SH-SY5Y (cell line): ENCODE measurements at regions not wholly inside any gene's neighbourhood (a gene's known extent, or its start where the extent isn't known, plus 50 kb on each side); places are given as distances from the start of the nearest gene placed in this dataset.

Experiments used
- GATA2 ChIP-seq: IDR thresholded peaks from 2 replicates; pipeline ENCODE4 v1.6.1; 2011; ENCODE audit warnings: mild to moderate bottlenecking, low read depth, low read length
- GATA3 ChIP-seq: IDR thresholded peaks from 2 replicates; pipeline ENCODE4 v1.6.1; 2011; ENCODE audit warnings: low read depth, mild to moderate bottlenecking, low read length, moderate library complexity

DNA sequence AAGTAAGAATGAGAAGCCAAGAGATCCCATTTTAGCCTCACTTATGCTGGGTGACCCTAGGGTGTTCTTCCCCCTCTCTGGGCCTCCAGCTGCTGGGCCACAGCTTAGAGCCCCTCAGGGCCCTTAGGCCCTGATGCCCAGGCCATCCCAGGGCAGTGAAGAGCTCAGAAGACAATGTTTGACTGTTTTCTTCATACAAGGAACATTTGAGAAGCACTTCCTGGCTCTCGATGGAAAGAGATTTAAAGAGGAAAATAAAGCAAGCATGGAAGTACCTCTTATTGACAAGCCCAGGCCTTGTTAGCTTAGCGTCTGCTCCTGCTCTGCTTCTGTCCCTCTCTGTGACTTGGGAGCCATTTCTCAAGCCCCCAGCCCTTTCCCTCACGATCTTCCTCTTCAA, 165.9 kb upstream of the SMIM23 start:
- TF ChIP-seq GATA2: no peak
- TF ChIP-seq GATA3: no peak
